ENCODE measurements at regions not wholly inside any gene's neighbourhood (a gene's known extent, or its start where the extent isn't known, plus 50 kb on each side); places are given as distances from the start of the nearest gene placed in this dataset.
"Not testable (repeated sequence)": the region's sequence is repeated elsewhere in the genome, so short reads cannot be mapped to it uniquely, and the experiment has no call there.

- not testable (repeated sequence) for DNase-seq (ENCODE audit: low read depth)
These were observed 848.6 kb downstream of the DIPK2A start for GRCh38 chr3:144820232-144820631.

- DNase-seq (ENCODE audit: low read depth): no peak
These were observed 849.1 kb downstream of the DIPK2A start for GRCh38 chr3:144820726-144821125.

- DNase-seq (ENCODE audit: low read depth): no peak
These were observed 850.0 kb downstream of the DIPK2A start for GRCh38 chr3:144821583-144821982.

GRCh38 chr3:144822671-144823070 lies 851.0 kb downstream of the DIPK2A start:
- no peak for DNase-seq (ENCODE audit: low read depth)

- DNase-seq (ENCODE audit: low read depth): no peak
These were observed 860.5 kb downstream of the DIPK2A start for GRCh38 chr3:144831955-144832716.

- DNase-seq (ENCODE audit: low read depth): no peak
These were observed 868.4 kb downstream of the DIPK2A start for GRCh38 chr3:144839991-144840390.

GRCh38 chr3:144840866-144841265 lies 869.2 kb downstream of the DIPK2A start:
- no peak for DNase-seq (ENCODE audit: low read depth)

GRCh38 chr3:144843099-144843498 lies 871.5 kb downstream of the DIPK2A start:
- DNase-seq (ENCODE audit: low read depth): peak; percentile 52

GRCh38 chr3:144852999-144853398 lies 881.4 kb downstream of the DIPK2A start:
- DNase-seq (ENCODE audit: low read depth): no peak

- DNase-seq (ENCODE audit: low read depth): not testable (repeated sequence)
These were observed 882.4 kb downstream of the DIPK2A start for GRCh38 chr3:144854020-144854419.

- DNase-seq (ENCODE audit: low read depth): no peak
These were observed 887.5 kb downstream of the DIPK2A start for GRCh38 chr3:144859161-144859560.

- no peak for DNase-seq (ENCODE audit: low read depth)
These were observed 893.0 kb downstream of the DIPK2A start for GRCh38 chr3:144864646-144865045.

GRCh38 chr3:144865948-144866347 lies 894.3 kb downstream of the DIPK2A start:
- DNase-seq (ENCODE audit: low read depth): no peak

GRCh38 chr3:144866476-144866875 lies 894.9 kb downstream of the DIPK2A start:
- DNase-seq (ENCODE audit: low read depth): no peak

- DNase-seq (ENCODE audit: low read depth): no peak
These were observed 896.9 kb downstream of the DIPK2A start for GRCh38 chr3:144868506-144868905.

- DNase-seq (ENCODE audit: low read depth): no peak
These were observed 901.4 kb downstream of the DIPK2A start for GRCh38 chr3:144873066-144873465.

- no peak for DNase-seq (ENCODE audit: low read depth)
These were observed 903.6 kb downstream of the DIPK2A start for GRCh38 chr3:144875211-144875610.

GRCh38 chr3:144877356-144877755 lies 905.7 kb downstream of the DIPK2A start:
- DNase-seq (ENCODE audit: low read depth): peak; percentile 3

GRCh38 chr3:144879701-144880100 lies 908.1 kb downstream of the DIPK2A start:
- no peak for DNase-seq (ENCODE audit: low read depth)

GRCh38 chr3:144893980-144894379 lies 922.4 kb downstream of the DIPK2A start:
- DNase-seq (ENCODE audit: low read depth): no peak

GRCh38 chr3:144894576-144894975 lies 923.0 kb downstream of the DIPK2A start:
- DNase-seq (ENCODE audit: low read depth): no peak

- DNase-seq (ENCODE audit: low read depth): no peak
These were observed 928.7 kb downstream of the DIPK2A start for GRCh38 chr3:144900366-144900765.

GRCh38 chr3:144907581-144907980 lies 936.0 kb downstream of the DIPK2A start:
- not testable (repeated sequence) for DNase-seq (ENCODE audit: low read depth)

- no peak for DNase-seq (ENCODE audit: low read depth)
These were observed 941.3 kb downstream of the DIPK2A start for GRCh38 chr3:144912968-144913367.

Data from RPMI7951 (cell line).